HT1080 (cell line): ENCODE measurements at regions not wholly inside any gene's neighbourhood (a gene's known extent, or its start where the extent isn't known, plus 50 kb on each side); places are given as distances from the start of the nearest gene placed in this dataset.
A peak's percentile ranks its signal among the peaks of the same experiment; 100 is the strongest.
"Not testable (repeated sequence)": the region's sequence is repeated elsewhere in the genome, so short reads cannot be mapped to it uniquely, and the experiment has no call there.

Source experiments
- DNase-seq: peaks from one replicate; pipeline ENCODE4 v3.0.0-alpha.2; 2015; ENCODE audit warnings: low read depth

DNA sequence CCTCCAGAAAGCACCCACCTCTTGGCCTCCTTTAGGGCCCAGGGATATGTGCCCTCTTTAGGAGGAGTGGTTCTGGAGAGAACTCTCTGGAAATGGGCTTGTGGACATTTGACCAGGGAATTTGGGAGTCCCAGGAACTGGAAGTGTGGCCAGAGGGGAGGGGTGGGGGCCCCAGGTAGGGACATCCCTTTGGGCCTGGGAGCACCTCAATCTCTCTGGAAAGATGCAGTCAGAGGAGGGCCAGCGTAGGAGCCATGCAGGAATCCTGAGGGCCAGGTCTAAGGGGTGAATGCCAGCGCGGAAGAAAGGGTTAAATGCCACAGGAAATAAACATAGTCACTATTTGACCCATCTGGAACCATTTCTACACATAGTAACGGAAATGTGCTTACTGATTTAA, 50.3 kb upstream of the ITGA11 start:
- no peak for DNase-seq

DNA sequence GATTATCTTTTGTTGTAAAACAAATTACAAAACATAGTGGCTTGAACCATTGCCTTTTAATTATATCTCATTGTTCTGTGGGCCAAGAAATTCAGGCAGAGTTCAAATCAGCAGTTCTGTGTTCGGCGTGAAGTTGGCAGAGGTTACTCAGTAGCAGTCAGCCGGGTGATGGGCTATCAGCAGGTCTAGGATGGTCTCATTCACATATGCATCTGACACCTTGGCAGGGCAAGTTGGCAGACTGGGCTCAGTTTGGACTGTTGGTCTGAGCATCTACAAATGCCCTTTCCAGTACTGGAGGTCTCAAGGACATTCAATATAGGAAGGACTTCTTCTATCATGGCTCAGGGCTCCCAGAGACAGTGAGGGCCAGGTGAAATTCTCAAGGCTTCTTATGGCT, 51.2 kb upstream of the ITGA11 start:
- no peak for DNase-seq

- no peak for DNase-seq
Measured at GRCh38 chr15:68484220-68484619, 52.3 kb upstream of the ITGA11 start.

GRCh38 chr15:68484696-68485400, 52.9 kb upstream of the ITGA11 start:
- peak; percentile 64 for DNase-seq

GRCh38 chr15:68485721-68486360, 53.9 kb upstream of the ITGA11 start:
- DNase-seq: no peak

- DNase-seq: peak; percentile 48
Measured at GRCh38 chr15:68487087-68487843, 55.3 kb upstream of the ITGA11 start.

DNA sequence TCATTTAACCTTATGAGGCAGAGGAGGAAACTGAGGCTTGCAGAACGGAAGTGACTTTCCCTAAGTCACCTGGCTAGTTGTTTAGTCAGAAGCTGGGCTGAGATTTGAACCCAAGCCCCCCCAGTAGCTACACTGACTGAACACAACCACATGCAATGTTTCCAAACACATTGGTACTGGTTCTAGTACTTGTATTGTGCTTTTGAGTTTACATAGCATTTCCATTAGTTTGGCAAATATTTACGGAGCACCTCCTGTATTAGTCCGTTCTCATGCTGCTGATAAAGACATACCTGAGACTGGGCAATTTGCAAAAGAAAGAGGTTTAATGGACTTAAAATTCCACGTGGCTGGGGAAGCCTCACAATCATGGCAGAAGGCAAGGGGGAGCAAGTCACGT, 56.3 kb upstream of the ITGA11 start:
- DNase-seq: no peak

DNA sequence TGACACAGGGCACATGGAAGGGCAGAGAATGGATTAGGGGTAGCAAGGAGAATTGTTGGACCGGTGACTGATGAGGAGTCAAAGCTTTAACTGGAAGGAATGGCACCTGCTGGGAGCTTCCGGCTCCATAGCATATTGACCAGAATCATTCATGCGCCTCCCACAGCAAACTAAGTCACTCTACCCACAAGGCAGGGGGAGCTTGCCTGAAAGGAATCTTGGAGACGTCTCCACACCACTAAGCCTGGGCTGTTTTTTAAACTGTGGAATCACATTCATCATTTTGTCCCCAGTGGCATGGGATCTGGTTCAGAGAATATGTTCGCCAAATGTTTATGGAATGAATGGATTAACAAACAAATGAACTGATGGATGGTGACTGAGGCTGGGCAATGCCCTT, 57.0 kb upstream of the ITGA11 start:
- DNase-seq: no peak

DNA sequence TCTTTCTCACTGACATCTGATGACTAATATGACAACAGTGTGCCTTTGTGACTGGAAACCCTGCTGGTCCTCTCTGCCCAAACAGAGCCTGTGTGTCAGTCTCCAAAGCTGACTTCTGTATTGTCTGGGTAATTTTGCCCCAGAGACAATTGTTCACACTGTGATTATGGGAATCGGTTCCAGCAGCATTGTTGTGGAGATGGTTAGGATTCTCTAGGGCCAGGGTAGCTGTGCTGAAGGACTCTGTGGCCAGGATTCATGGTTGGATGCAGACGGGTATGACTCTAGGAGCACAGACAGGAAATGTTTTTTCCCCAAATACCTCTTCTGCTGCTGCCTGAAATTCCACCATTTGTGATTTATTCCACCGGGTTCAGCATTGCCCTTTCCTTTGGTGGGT, 57.5 kb upstream of the ITGA11 start:
- no peak for DNase-seq

GRCh38 chr15:68491415-68492106, 59.6 kb upstream of the ITGA11 start:
- DNase-seq: no peak

GRCh38 chr15:68492855-68493254, 60.9 kb upstream of the ITGA11 start:
- DNase-seq: peak; percentile 56

- DNase-seq: no peak
Measured at GRCh38 chr15:68493629-68494028, 61.7 kb upstream of the ITGA11 start.

GRCh38 chr15:68494573-68495110, 62.7 kb upstream of the ITGA11 start:
- no peak for DNase-seq

DNA sequence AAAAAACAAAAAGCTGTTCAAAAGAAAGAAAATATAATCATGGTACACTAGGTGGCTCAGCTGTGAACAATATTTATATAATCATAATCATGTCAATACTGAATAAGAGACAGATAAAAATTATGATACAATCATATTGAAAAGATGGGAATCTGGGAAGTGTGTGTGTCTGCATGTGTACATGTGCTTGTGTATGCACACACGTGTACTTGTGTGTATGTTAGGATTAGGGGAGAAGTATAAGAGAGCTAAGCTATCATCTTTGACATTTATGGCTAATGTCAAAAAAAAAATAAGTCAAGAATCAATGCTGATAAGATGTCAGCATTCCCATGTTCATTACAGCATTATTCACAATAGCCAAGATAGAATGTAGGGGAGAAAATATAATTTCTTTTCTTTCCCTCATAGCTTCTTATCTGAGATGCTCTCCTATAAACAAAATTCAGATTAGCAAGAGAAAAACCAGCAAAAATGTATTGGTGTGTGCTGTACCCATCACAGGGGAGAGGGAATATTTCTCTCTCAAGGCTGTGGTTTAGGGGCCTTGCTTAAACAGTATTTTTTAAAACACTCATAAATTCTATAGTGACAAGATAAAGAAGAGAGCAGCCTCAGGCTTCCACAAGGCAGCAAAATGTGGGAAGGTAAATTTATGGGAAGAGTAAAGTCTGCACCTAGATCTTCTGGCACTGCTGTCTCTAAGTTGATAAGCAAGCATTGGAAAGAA, 63.4 kb upstream of the ITGA11 start:
- DNase-seq: no peak

GRCh38 chr15:68495981-68496705, 64.2 kb upstream of the ITGA11 start:
- no peak for DNase-seq

DNA sequence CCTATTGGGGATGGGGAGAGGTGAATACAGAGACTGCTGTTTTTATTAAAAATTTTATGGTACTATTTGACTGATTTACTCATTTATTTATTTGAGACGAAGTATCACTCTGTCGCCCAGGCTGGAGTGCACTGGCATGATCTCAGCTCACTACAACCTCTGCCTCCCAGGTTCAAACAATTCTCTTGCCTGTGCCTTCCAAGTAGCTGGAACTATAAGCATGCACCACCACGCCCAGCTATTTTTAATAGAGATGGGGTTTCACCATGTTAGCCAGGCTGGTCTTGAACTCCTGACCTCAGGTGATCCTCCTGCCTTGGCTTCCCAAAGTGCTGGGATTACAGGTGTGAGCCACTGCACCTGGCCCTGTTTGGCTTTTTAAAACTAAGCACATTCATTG, 64.8 kb upstream of the ITGA11 start:
- not testable (repeated sequence) for DNase-seq

- no peak for DNase-seq
Measured at GRCh38 chr15:68497206-68497910, 65.4 kb upstream of the ITGA11 start.

GRCh38 chr15:68498076-68498475, 66.1 kb upstream of the ITGA11 start:
- no peak for DNase-seq

DNA sequence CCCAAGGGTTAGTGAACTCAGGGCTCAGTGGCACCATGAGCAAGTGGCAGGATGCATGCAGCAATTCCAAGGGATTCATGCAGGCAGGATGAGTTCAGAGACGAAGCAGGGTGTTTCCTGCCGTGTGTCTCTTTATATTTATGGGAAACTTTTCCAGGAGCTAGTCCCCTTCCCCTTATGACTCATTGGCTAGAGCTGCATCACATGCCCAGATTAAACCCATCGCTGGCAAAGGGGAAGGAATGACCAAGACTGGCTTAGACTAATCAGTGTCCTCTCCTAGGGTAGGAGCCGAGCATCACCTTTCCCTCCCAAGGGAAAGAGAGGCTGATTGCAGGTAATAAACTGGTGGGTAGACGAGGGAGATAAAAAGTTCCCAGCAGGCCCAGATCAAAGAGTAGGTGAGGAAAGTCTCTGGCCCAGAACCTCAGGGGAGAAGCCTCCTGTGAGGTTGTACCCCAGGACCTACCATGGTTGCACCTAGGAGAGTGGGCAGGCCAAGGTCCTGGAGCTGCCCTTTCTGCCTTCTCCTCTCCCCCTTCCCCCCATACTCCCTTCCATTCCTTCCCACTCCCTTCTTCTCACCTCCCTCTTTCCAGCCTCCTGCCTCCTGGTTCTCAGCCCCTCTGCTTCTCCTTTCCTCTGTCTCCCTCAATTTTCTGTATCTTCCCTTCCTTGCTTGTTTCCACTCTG, 67.8 kb upstream of the ITGA11 start:
- DNase-seq: peak; percentile 69
